H1 (cell line): ENCODE measurements at regions not wholly inside any gene's neighbourhood (a gene's known extent, or its start where the extent isn't known, plus 50 kb on each side); places are given as distances from the start of the nearest gene placed in this dataset.

Experiments
- BACH1 ChIP-seq: IDR thresholded peaks from 2 replicates; pipeline ENCODE4 v1.6.1; 2012; ENCODE audit warnings: low read length, improper control_type of control experiment
- NRF1 ChIP-seq: IDR thresholded peaks from 2 replicates; pipeline ENCODE4 v1.6.1; 2011; ENCODE audit warnings: mild to moderate bottlenecking, low read depth, low read length, improper control_type of control experiment
- SIX5 ChIP-seq: IDR thresholded peaks from 2 replicates; pipeline ENCODE4 v1.6.1; 2011; ENCODE audit warnings: mild to moderate bottlenecking, low read depth, low read length
- YY1 ChIP-seq: IDR thresholded peaks from 2 replicates; pipeline ENCODE4 v1.6.1; 2011; ENCODE audit warnings: low read depth, mild to moderate bottlenecking, low read length
- TF ChIP-seq, protein P1 (sequence below): IDR thresholded peaks from 2 replicates; pipeline ENCODE4 v1.6.1; 2011; ENCODE audit warnings: low read length, improper control_type of control experiment

DNA sequence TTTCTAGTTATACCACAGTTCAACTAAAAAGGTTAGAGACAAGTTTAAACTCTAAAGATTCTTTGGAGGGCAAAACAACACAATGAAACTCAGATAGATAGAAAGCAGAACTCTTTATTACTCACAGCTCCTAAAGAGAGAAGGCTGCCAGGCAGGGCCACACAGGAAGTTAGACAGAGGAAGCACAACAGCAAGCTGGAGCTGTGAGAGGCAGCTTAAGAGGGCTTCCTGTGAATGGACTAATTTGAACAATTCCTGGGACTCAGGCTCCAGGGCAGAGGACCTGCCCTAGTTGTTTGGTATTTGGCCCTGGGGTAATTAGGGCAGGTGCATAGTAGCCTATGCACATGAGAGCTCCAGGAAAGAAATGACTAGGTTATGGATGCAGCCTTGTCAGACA is 803.6 kb downstream of the DIAPH3 start (continued):
- TF ChIP-seq, protein P1, sequence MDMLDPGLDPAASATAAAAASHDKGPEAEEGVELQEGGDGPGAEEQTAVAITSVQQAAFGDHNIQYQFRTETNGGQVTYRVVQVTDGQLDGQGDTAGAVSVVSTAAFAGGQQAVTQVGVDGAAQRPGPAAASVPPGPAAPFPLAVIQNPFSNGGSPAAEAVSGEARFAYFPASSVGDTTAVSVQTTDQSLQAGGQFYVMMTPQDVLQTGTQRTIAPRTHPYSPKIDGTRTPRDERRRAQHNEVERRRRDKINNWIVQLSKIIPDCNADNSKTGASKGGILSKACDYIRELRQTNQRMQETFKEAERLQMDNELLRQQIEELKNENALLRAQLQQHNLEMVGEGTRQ: no peak
- TF ChIP-seq SIX5: no peak
- no peak for TF ChIP-seq YY1
- TF ChIP-seq NRF1: no peak
- no peak for TF ChIP-seq BACH1
- TF ChIP-seq, all 59 proteins: peak for 0
